HG03108 (cell line): ENCODE measurements at regions not wholly inside any gene's neighbourhood (a gene's known extent, or its start where the extent isn't known, plus 50 kb on each side); places are given as distances from the start of the nearest gene placed in this dataset.

Source experiments
- ATAC-seq: cut with Tn5 transposase; IDR thresholded peaks from one replicate; pipeline ENCODE4 v1.9.1; 2021; ENCODE audit warnings: moderate library complexity; ENCODE audit not compliant: unreplicated experiment

DNA sequence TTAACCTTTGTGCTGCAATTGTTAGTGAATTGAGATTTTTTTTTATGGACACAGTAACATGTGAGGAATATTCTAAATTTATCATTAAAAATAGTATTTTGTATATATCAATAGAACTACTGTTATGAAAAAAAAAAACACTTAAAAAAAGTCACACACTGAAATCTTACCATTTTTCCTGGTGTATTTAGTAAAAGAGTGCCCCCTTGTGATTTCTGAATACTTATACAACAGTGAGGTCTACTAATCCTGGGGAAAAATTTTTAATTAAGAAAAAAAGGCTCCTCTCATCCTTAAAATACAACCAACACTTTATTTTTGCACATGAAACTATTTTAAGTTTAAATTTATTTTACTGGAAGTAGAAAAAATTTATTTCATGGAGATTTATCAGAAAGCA is 56.4 kb upstream of the SPOCK3 start:
- ATAC-seq: no peak

DNA sequence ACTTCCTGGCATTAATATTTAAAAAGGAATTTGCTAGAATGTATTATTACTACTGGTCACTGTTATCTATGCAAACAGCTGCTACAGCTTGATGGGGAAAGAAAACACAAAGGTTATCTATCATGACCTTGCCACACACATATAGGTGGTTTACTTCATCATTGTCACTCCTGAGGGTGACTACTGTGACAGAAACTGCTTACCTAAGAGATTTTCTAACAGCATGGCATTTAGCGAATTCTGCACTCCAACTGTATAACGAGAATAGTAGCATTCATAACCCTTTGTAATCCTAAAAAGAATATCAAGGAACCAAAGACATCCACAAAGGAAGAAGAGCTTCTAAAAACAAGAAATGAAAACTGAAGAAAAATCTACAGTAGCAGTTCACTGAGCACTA is 74.6 kb upstream of the SPOCK3 start:
- ATAC-seq: no peak

DNA sequence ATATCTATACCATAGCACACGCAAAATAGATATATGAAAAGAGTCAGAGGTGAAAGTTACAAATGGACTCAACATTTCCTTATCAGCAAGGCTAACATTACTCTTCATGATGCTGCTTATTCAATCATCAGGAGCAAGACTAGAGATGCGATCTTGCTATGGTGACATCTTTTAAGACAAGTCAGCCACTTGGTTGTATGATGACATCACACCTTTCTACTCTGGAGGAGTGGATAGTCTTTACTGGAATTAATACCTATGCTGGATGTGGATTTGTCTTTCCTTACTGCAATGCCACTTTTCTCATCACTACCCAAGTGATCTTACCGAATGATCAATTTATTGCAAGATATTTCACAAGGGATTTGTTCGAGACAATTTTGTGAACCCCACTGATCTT is 87.0 kb upstream of the SPOCK3 start:
- no peak for ATAC-seq

DNA sequence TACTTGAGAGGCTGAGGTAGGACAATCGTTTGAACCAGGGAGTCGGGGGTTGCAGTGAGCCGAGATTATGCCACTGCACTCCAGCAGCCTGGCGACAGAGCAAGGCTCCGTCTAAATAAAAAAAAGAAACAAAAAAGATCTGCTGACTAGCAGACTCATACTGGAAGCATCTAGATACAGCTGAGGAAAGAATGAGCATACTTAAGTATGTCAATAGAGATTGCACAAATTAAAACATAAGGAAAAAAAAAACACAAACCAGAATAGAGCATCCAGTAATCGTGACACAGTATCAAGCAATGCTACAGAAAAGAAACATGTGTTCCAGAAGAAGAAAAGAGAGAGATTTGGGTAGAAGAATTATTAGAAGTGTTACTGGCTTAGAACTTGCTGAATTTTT is 105.5 kb upstream of the SPOCK3 start:
- ATAC-seq: no peak

DNA sequence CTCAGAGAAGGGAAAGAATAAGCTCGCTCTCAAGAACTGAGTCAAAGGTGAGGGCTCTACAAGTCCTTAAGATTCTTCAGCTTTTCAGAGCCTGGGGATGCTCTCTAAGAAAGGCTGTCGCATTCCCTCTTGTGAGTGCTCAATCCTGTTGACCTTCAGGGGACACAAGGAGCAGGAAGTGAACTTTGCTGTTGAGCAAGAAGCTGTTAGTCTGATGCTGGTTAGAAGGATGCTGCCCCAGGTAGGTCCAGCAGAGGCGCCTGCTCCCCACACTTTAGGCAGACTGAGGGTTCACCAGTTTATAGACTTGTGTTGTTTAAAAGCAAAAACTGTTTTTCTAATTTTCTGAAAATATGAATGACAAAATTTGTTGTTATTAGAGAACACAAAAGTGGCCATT is 125.4 kb upstream of the SPOCK3 start:
- ATAC-seq: no peak

DNA sequence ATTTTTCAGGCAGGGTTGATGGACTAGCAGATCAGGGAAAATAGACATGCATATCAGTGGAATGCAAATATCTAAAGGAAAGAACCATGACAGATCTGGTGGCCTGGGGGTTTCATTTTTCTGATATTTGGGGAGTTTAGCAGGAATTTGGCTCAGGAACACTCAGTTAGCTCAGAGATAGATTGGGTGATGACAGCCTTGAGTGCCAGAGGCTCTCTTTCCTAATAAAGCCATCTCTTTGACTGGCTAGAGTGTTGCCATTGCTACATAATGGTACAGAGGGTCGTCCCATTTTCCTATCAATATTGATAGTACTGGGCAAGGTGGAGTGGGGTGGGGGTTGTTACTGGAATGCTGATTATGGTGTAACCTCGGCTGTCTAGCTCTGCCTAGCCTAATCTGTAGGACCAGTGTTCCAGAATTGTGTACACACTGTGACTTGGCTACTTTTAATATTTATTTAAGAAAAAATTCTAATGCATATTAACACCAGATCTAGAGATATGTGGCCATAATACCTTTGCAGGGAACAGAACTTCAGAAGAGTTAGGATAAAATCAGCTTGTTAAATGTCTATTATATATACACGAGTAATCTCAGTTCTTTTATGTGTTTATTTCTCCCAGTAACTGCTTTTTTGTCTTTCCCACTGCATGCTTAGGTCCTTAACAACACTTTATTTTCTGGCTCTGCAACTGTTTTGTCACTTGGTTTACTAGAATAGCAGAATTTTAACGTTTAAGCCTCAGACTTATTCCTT is 145.0 kb upstream of the SPOCK3 start:
- ATAC-seq: no peak

DNA sequence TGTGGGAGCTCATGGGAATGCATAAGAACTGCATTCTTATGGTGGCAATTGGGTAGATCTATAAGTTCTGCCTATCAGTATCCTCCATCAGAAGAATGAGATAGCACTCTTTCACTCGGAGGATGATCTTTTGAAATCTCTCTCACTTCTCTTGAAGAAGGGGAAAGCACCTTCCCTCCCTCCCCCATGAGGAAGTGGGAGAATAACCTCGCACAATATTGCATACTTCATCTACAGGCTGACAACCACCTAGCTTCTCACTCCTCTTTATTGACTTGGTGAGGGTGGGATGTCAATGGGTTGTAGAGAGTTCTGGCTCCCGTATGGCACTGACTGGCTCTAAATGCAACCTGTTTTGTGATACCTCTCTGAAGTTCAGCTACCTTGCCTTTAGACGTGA is 146.7 kb upstream of the SPOCK3 start:
- no peak for ATAC-seq

DNA sequence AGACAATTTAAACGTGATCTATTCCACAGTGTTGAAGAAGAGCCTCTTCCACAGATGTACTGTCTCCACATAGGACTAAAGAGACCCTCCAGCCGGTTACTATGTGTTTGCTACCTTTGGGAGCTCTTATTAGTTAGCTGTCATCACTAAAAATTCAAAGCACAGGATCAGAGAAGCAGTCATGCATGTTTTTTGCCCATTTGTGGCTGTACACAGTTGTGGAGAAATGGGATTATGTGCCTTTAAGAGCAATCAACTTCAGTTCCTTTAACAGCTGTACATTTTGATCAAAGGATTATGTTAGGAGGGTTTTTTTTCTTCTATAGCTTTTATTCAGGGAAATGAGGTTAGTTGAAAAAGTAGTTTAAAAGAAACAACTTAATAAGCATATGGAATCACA is 149.0 kb upstream of the SPOCK3 start:
- no peak for ATAC-seq

DNA sequence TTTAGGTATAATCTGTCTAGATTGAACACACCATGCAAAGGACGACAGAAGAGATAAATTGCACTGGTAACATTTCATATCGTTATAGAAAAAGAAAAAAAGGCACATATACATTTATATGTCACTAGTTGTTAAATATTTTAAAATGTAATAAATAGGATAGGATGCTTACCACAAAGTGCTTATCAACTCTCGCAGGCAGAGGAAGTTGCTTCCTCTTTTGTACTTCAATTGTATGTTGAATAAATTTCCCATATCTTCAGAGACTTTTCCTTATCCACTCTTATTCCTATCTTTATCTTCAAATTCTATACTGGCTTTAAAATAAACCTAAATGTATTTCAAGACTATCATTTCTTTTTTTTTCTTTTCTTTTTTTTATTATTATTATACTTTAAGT is 163.3 kb upstream of the SPOCK3 start:
- ATAC-seq: no peak

DNA sequence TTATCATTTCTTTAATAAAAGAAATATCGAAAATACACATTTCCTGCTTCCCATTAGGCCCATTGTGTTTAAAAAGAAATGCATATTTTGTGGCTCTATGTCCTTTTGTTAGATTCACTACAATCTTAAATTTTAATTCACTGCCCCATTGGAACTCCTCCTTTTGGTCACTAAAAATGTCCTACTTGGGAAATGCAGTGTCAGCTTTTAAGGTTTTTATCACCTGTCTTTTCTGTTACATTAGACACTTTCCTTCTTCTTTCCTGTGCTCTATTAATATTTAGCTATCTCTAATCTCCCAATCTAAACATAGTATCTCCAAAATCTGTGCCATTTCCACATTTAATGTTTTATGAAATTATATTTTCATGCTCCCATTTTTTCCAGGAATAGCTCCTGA is 164.9 kb upstream of the SPOCK3 start:
- ATAC-seq: no peak

DNA sequence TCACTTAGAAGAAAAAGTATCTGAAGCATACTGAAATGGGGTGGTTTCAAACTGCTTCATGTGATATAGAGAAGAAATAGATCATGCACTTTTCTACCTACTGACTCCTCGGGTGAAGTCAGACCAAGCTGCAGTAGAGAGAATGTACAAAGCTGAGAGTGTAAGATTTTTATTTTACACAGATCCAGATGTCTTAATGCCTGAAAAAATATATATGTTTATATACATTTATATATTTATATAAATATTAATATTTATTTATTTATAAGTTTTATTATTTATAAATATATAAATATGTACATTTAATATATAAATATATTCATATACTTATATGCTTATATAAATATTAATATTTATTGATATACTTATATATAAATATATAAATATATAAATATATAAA is 171.9 kb upstream of the SPOCK3 start:
- ATAC-seq: no peak

DNA sequence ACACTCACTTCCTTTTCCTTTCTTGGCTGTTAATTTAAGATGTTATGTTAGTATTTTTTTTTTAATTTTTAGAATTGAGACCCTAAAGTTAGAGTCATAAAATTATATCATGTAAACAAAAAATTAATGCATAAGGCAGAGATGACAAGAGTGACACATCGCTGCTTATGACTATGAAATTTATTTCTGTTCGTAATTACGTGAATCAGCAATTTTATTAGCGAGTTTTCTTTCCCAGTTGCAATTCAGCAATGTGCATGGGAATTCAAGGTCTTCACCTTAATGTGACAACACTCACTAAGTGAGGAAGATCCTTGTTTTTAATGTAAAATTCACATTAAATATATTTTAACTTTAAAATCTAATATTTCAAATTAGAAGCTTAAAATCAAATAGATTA is 181.2 kb upstream of the SPOCK3 start:
- no peak for ATAC-seq

DNA sequence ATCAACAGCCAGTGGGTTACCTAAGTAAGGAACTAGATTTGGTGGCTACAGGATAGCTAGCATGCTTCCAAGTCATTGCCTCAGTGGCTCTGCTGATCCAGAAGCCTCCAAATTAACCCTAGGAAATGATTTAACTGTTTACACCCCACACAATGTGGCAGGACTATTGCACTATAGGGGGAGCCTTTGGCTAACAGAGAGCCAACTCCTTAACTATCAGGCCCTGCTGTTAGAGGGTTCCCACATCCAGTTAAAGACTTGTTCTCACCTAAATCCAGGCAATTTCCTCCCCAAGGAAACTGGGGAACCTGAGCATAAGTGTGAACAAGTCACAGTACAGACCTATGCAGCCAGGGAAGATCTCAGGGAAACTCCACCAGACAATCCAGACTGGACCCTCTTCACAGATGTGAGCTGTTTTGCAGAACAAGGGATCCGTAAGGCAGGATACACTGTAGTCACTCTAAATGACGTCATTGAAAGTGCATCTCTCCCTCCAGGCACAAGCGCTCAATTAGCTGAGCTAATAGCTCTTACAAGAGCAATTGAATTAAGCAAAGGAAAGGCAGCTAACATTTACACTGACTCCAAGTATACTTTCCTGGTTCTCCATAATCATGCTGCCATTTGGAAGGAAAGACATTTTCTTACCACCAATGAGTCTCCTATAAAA is 185.3 kb upstream of the SPOCK3 start:
- no peak for ATAC-seq

DNA sequence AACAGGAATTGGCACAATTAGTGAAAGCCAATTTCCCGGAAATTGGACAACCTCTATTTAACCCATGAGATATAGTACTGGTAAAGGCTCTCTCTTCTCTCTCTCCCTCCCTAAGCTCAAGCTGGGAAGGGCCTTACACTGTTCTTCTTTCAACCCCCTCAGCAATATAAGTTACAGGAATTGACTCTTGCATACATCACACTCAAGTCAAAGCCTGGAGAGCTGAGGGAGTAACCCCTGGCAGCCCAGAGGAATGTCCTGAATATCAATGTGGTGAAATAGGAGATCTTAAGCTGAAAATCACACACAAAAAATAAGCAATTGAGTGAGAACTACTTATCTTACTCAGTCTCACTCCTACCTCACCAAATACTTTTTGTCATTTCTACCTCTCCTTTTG is 186.9 kb upstream of the SPOCK3 start:
- ATAC-seq: no peak

DNA sequence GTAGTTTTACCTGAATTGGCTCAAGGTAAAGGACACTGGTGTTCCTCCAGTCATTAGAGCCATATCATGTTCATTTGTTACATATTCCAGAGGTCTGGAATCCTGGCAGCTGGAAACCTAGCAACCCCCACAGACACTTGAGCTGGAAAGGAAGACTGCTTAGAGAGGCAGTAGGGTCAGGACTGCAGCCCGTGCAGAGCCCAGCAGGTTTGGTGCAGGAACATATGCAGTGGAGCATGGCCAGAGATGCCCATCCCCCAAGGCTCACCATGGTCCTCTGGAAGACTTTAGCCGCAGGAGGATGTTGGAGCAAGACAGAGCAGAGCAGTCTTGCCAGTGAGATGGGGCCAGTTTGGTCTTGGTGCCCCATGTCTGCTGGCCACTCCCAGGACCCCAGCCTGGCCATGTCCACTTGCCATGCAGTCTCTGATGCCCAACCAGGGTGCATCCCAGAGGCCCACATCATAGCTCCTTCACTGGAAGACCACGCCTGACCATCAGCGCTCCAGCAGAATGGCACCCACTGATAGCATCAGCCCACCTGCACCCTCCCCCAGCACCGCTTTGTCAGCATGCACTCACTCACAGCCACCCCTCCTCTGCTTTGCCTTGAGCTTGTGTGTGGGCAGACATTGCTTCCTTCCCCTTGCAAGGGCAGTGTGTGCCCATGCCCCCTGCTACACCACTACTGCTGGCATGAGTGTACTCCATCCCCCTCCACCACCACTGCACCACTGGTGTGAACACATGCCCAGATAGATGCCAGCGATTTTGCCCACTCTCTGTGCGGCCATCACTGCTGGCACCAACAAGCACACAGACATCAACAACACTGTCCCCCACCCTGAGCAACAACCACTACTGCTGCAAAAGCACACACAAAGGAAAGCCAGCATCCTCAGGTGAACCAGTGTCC is 190.3 kb upstream of the SPOCK3 start:
- ATAC-seq: no peak

DNA sequence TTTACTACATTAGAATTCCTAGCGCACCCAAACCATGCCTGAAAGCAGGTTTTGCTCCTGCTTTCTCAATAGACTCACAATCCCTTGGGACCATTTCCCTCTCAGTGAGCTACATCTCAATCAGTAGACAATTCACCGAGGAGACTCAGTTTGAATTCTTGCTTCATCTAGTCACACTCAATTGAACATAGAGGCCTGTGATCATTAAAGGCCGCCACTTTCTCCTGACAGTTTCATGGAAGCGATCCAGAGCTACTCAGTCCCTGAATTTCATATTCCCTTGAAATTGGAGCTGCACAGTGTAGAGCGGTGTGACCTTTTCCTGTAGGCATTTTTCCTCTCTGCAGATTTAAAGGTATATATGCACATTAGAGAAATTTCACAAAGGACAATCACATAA is 193.9 kb upstream of the SPOCK3 start:
- ATAC-seq: no peak

DNA sequence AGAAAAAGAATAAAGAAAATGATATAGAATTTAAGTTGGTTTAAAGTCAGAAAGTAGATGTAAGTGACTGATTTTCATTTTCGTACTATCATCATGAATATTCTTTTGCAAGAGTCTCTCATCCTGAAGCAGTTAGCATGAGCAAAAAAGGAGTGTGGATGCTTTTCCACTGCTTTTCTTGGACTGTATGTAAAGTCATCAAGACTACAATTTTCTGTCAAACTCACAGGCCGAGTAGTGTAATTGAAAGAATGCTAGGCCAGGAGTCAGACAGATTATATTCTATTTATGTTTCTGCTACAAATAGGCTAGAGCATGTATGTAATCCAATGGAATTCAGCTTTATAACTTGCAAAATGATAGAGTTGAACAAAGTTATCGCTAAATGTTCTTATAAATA is 197.1 kb upstream of the SPOCK3 start:
- ATAC-seq: no peak

DNA sequence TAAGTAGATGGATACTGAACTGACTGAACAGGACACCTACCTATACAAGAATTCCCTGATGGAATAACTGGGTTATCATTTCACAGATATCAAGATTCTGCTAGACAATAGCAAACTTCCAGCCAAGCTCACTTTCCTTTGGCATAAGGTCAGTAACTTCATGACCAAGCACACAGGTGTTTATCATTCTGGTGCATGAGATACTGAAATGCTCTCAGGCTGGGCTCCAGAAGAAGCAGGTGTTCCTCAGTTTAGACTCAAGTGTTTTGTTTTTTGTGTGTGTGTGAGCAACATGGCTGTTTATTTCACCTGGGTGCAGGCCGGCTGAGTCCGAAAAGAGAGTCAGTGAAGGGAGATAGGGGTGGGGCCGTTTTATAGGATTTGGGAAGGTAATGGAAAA is 201.5 kb upstream of the SPOCK3 start:
- ATAC-seq: no peak

DNA sequence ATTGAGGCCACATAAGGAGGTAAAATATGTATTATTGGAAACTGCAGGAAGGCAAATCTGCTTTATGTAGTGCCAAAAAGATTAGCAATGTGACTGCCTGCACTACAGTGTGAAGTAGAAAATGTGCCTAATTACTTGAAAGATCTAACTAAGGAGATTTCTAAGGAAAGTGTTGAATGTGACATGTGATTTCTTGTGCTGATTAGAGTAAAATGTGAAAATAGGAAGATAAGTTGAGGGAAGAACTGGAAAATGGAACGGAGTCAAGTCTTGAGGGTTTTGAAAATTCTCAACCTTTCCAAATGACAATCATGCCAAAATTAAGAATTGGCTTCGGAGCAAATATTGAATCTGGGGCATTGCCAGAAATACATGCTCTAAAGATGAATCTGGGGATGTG is 209.5 kb upstream of the SPOCK3 start:
- no peak for ATAC-seq

DNA sequence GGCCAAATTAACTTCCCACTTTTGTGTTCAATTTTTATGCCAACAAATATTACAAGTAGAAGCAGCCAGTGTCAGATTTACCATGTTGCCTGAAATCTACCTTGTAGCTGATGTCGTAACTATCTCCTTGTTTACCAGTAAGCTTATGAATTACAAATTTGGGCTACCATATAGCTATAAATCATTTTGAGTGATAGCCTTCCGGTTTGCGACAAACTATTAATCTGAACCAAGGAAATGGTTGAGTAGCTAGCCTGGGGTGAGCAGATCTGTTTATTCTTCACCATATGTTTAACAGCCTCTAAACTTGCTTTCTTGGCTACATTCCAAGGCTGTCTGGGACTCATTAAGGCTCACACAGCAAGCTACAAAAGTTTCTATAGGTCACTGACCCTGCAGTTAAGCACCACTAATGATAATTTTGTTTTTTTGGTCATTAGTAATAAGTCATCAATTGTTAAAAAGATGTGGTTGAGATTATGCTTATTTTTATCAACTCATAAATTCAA is 218.7 kb upstream of the SPOCK3 start:
- no peak for ATAC-seq

DNA sequence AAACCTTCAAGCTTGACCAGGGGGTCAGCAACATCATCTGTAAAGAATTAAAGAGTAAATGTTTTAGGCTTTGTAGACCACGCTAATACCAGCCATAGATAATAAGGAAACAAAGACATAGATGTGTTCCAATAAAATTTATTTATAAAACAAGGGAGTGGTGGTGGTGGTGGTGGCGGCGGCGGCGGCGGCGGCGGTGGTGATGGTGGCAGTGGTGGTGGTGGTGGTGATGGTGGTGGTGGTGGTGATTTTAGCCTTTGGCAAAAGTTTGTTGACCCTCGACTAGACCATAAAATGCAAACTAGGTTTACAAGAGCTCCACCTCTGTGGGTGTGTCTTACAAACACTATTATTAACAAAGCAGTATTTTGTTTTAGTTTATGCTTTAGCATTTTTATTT is 222.3 kb upstream of the SPOCK3 start:
- ATAC-seq: no peak

DNA sequence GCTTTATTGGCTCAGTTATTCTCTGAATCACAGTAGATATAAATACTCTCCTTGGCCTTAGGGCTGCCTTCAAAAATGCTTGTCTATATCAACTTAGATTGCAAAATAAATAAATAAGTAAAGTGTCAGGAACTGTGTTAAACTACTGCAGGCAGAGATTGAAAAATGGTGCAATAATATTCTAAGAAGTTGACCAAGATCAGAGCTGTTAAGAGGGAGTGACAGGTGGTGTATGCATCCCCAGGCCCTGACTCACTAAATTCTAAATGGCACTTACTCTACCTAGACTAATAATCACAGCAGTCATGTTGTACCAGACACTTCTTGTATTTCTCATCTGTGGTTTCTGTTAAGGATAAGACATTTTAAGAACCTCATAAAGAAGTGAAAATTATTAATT is 235.1 kb upstream of the SPOCK3 start:
- no peak for ATAC-seq
